ENCODE measurements at regions not wholly inside any gene's neighbourhood (a gene's known extent, or its start where the extent isn't known, plus 50 kb on each side); places are given as distances from the start of the nearest gene placed in this dataset.
"Not testable (repeated sequence)": the region's sequence is repeated elsewhere in the genome, so short reads cannot be mapped to it uniquely, and the experiment has no call there.

GRCh38 chr17:70278844-70279462 lies 109.6 kb downstream of the KCNJ2 start:
- TF ChIP-seq CTCF (IDR thresholded peaks at IDR 0.05; ENCODE audit: unreplicated experiment) = no peak
- DNase-seq (ENCODE audit: low spot score in 2 of 2, unreplicated experiment in 2 of 2) = no peak
- Mint-ChIP-seq H3K27ac (no peak overlapping the region), H3K4me1 (peaks cover 7% of the 10 kb centered on the region), H3K4me3 (no peak overlapping the region), H3K36me3 (no peaks in the 10 kb centered on the region), H3K27me3 (ENCODE audit: low read depth) (no peaks in the 10 kb centered on the region), H3K9me3 (peaks cover 7% of the 10 kb centered on the region)

GRCh38 chr17:70286391-70286790 lies 117.1 kb downstream of the KCNJ2 start:
- Mint-ChIP-seq H3K4me3 (no peak overlapping the region), H3K27ac (no peak overlapping the region), H3K27me3 (ENCODE audit: low read depth) (no peaks in the 10 kb centered on the region), H3K4me1 (peaks cover 3% of the 10 kb centered on the region), H3K36me3 (peaks cover 5% of the 10 kb centered on the region), H3K9me3 (peaks cover 20% of the 10 kb centered on the region)
- no peak for DNase-seq (ENCODE audit: low spot score in 2 of 2, unreplicated experiment in 2 of 2)
- TF ChIP-seq CTCF (IDR thresholded peaks at IDR 0.05; ENCODE audit: unreplicated experiment) = no peak

- DNase-seq (ENCODE audit: low spot score in 2 of 2, unreplicated experiment in 2 of 2) = no peak
- Mint-ChIP-seq H3K36me3 (peaks cover 5% of the 10 kb centered on the region), H3K9me3 (peaks cover 13% of the 10 kb centered on the region)
Measured at GRCh38 chr17:70288540-70289290, 119.4 kb downstream of the KCNJ2 start.

GRCh38 chr17:70290770-70291169 lies 121.4 kb downstream of the KCNJ2 start:
- Mint-ChIP-seq H3K27ac (no peak overlapping the region), H3K9me3 (peaks cover 7% of the 10 kb centered on the region), H3K4me3 (no peak overlapping the region), H3K27me3 (ENCODE audit: low read depth) (no peaks in the 10 kb centered on the region), H3K4me1 (peaks cover 5% of the 10 kb centered on the region), H3K36me3 (peaks cover 2% of the 10 kb centered on the region)
- no peak for TF ChIP-seq CTCF (IDR thresholded peaks at IDR 0.05; ENCODE audit: unreplicated experiment)
- DNase-seq (ENCODE audit: low spot score in 2 of 2, unreplicated experiment in 2 of 2) = no peak

More at GRCh38 chr17:70288540-70289290, 119.4 kb downstream of the KCNJ2 start:
- no peaks in the 10 kb centered on the region for H3K27me3 Mint-ChIP-seq (ENCODE audit: low read depth)
- peaks cover 3% of the 10 kb centered on the region for H3K4me1 Mint-ChIP-seq
- H3K27ac Mint-ChIP-seq = no peak overlapping the region
- no peak for TF ChIP-seq CTCF (IDR thresholded peaks at IDR 0.05; ENCODE audit: unreplicated experiment)
- H3K4me3 Mint-ChIP-seq = no peak overlapping the region

- Mint-ChIP-seq H3K27me3 (ENCODE audit: low read depth) (no peaks in the 10 kb centered on the region), H3K4me3 (no peak overlapping the region), H3K27ac (no peak overlapping the region), H3K4me1 (peaks cover 5% of the 10 kb centered on the region), H3K9me3 (peaks cover 6% of the 10 kb centered on the region), H3K36me3 (no peaks in the 10 kb centered on the region)
- no peak for DNase-seq (ENCODE audit: low spot score in 2 of 2, unreplicated experiment in 2 of 2)
- TF ChIP-seq CTCF (IDR thresholded peaks at IDR 0.05; ENCODE audit: unreplicated experiment) = no peak
Measured at GRCh38 chr17:70292366-70292765, 123.0 kb downstream of the KCNJ2 start.

GRCh38 chr17:70293564-70294310 lies 124.4 kb downstream of the KCNJ2 start:
- not testable (repeated sequence) for H3K4me1 Mint-ChIP-seq; H3K36me3 Mint-ChIP-seq; H3K4me3 Mint-ChIP-seq; DNase-seq (ENCODE audit: low spot score in 2 of 2, unreplicated experiment in 2 of 2); H3K9me3 Mint-ChIP-seq; H3K27me3 Mint-ChIP-seq (ENCODE audit: low read depth); H3K27ac Mint-ChIP-seq
